CD4-positive, alpha-beta memory T cell (primary cell): ENCODE measurements at regions not wholly inside any gene's neighbourhood (a gene's known extent, or its start where the extent isn't known, plus 50 kb on each side); places are given as distances from the start of the nearest gene placed in this dataset.

Experiments
- CTCF ChIA-PET: fragments of 350-600 bp; sonication (Branson Sonifier 250); formaldehyde crosslinking; loops from one replicate; lab custom pipeline; 2021; ENCODE audit warnings: inconsistent platforms; ENCODE audit not compliant: partially characterized antibody; lab: Charles Lee
- POLR2A ChIA-PET: fragments of 350-600 bp; sonication (Branson Sonifier 250); formaldehyde crosslinking; loops from one replicate; lab custom pipeline; 2021; ENCODE audit not compliant: partially characterized antibody; lab: Charles Lee
- DNase-seq, 5 donors: peaks; one replicate each; pipeline versions ENCODE4 v3.0.0 to v3.0.0-alpha.2; 2020 to 2022; ENCODE audit warnings: mixed read lengths in 1 of 5
- H3K27ac ChIP-seq: one replicate; pipeline ENCODE4 v1.7.0; 2013; ENCODE audit warnings: low read depth, low read length
- H3K27me3 ChIP-seq: 2 replicates; pipeline ENCODE4 v1.7.0; 2013; ENCODE audit warnings: mild to moderate bottlenecking, low read length, moderate library complexity; ENCODE audit not compliant: insufficient read depth
- H3K36me3 ChIP-seq: 2 replicates; pipeline ENCODE4 v1.7.0; 2013; ENCODE audit warnings: mild to moderate bottlenecking, low read length, moderate library complexity; ENCODE audit not compliant: insufficient read depth
- H3K4me1 ChIP-seq: 2 replicates; pipeline ENCODE4 v1.7.0; 2013; ENCODE audit warnings: mild to moderate bottlenecking, low read length, moderate library complexity; ENCODE audit not compliant: insufficient read depth
- H3K4me3 ChIP-seq, 2 donors: one replicate each; pipeline ENCODE4 v1.7.0; 2013; ENCODE audit warnings: low read length in 2 of 2, mild to moderate bottlenecking in 1 of 2
- H3K9me3 ChIP-seq, 2 donors: one replicate each; pipeline ENCODE4 v1.7.0; 2013; ENCODE audit warnings: low read length in 2 of 2, control low read depth in 1 of 2; ENCODE audit not compliant: control insufficient read depth in 1 of 2
- H3K27ac Mint-ChIP-seq, 7 donors: one replicate each; pipeline ENCODE4 v1.8.0; 2020 to 2021; ENCODE audit warnings: mixed read lengths in 7 of 7, mild to moderate bottlenecking in 6 of 7, inconsistent platforms in 3 of 7, moderate library complexity in 3 of 7
- H3K27me3 Mint-ChIP-seq, 2 donors: one replicate each; pipeline ENCODE4 v1.8.0; 2020 to 2021; ENCODE audit warnings: mixed read lengths in 2 of 2
- H3K36me3 Mint-ChIP-seq, 2 donors: one replicate each; pipeline ENCODE4 v1.8.0; 2020 to 2021; ENCODE audit warnings: mixed read lengths in 2 of 2, inconsistent platforms in 1 of 2, mild to moderate bottlenecking in 1 of 2
- H3K4me1 Mint-ChIP-seq, 4 donors: one replicate each; pipeline ENCODE4 v1.8.0; 2020 to 2021; ENCODE audit warnings: mixed read lengths in 4 of 4, mild to moderate bottlenecking in 1 of 4
- H3K4me3 Mint-ChIP-seq, 8 donors: one replicate each; pipeline ENCODE4 v1.8.0; 2020 to 2021; ENCODE audit warnings: mixed read lengths in 8 of 8, mild to moderate bottlenecking in 7 of 8, moderate library complexity in 6 of 8, inconsistent platforms in 3 of 8
- H3K9me3 Mint-ChIP-seq, 8 donors: one replicate each; pipeline ENCODE4 v1.8.0; 2020 to 2021; ENCODE audit warnings: mixed read lengths in 8 of 8, mild to moderate bottlenecking in 5 of 8, inconsistent platforms in 3 of 8, moderate library complexity in 1 of 8
- intact Hi-C: fragments of 100-400 bp; cut with micrococcal nuclease; formaldehyde crosslinking; loops from one replicate; pipeline ENCODE4 v1.15.1; 2023

- CTCF ChIA-PET = no interaction called here
- POLR2A ChIA-PET = no interaction called here
- H3K4me3 Mint-ChIP-seq = no peak overlapping the region
- H3K9me3 Mint-ChIP-seq = no peaks in the 10 kb centered on the region
- H3K4me3 ChIP-seq = no peak overlapping the region
- no peaks in the 10 kb centered on the region for H3K9me3 ChIP-seq
- no peaks in the 10 kb centered on the region for H3K36me3 Mint-ChIP-seq
- intact Hi-C loops = no loop called here
- no peak overlapping the region for H3K27ac Mint-ChIP-seq
- no peaks in the 10 kb centered on the region for H3K27me3 Mint-ChIP-seq
- no peaks in the 10 kb centered on the region for H3K27me3 ChIP-seq
- no peaks in the 10 kb centered on the region for H3K4me1 ChIP-seq
- DNase-seq = no peak
- no peak overlapping the region for H3K27ac ChIP-seq
- H3K4me1 Mint-ChIP-seq = no peaks in the 10 kb centered on the region
- no peaks in the 10 kb centered on the region for H3K36me3 ChIP-seq
Measured at GRCh38 chr5:44868541-44868940, 59.8 kb downstream of the MRPS30 start.

DNA sequence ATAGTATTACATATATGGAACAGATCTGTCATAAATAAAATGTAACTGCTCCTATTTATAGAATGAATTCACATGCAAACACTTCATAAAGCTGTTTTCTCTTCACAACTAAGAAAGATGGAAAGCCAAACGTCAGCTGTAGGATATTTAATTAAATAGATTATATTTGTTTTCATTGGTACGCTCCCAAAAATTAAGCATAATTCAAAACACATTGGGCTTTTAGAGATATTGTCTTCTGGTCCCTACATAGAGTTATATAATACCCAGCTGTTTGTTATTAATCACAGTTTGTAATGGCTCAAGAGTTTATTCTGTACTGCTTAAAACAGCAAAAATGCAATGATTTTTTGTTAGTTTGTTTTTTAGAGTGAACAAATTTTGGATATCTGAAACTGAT, 61.2 kb downstream of the MRPS30 start:
- DNase-seq = no peak
- H3K4me1 ChIP-seq = no peaks in the 10 kb centered on the region
- no peaks in the 10 kb centered on the region for H3K4me1 Mint-ChIP-seq
- ChIA-PET POLR2A (no interaction called here), CTCF (interaction anchor here (1.3 kb wide), 1 partner anchor 10 kb away, joined by 3 read pairs; no protein-coding TSS in a partner anchor)
- no peak overlapping the region for H3K27ac ChIP-seq
- no peaks in the 10 kb centered on the region for H3K27me3 ChIP-seq
- no peak overlapping the region for H3K4me3 ChIP-seq
- H3K36me3 ChIP-seq = no peaks in the 10 kb centered on the region
- no peaks in the 10 kb centered on the region for H3K36me3 Mint-ChIP-seq
- no peaks in the 10 kb centered on the region for H3K9me3 Mint-ChIP-seq
- intact Hi-C loops = no loop called here
- no peaks in the 10 kb centered on the region for H3K27me3 Mint-ChIP-seq
- no peak overlapping the region for H3K4me3 Mint-ChIP-seq
- no peak overlapping the region for H3K27ac Mint-ChIP-seq
- no peaks in the 10 kb centered on the region for H3K9me3 ChIP-seq

GRCh38 chr5:44870430-44870829, 61.7 kb downstream of the MRPS30 start:
- Histone ChIP-seq H3K4me3 (no peak overlapping the region), H3K4me1 (no peaks in the 10 kb centered on the region), H3K27me3 (no peaks in the 10 kb centered on the region), H3K9me3 (no peaks in the 10 kb centered on the region), H3K27ac (no peak overlapping the region), H3K36me3 (no peaks in the 10 kb centered on the region)
- Mint-ChIP-seq H3K27me3 (no peaks in the 10 kb centered on the region), H3K9me3 (no peaks in the 10 kb centered on the region), H3K27ac (no peak overlapping the region), H3K4me3 (no peak overlapping the region), H3K36me3 (no peaks in the 10 kb centered on the region), H3K4me1 (peaks cover 0 to under 1% (median 0%) of the 10 kb centered on the region in 4 donors)
- ChIA-PET CTCF (interaction anchor here (1.3 kb wide), 1 partner anchor 10 kb away, joined by 3 read pairs; no protein-coding TSS in a partner anchor), POLR2A (no interaction called here)
- no peak for DNase-seq
- intact Hi-C loops = no loop called here

DNA sequence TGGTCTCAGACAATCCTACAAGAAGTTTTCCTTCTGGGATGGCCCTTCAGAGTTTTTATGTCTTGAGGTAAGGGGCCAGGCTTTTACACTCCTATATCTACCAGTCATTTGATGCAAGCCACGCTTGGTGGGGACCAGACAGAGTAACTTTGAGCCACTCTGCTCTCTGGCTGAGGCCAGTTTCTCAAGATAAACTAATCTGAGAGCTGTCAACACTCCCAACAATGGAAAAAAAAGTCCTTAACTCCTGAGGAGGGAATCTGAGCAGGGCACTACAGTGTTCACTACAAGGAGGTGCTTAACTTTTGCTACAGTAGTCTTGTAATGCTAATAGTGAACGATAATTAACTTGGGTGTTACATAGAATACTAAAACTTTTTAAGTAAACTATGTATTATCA, 62.7 kb downstream of the MRPS30 start:
- ChIA-PET CTCF (no interaction called here), POLR2A (no interaction called here)
- Mint-ChIP-seq H3K27me3 (no peaks in the 10 kb centered on the region), H3K9me3 (no peaks in the 10 kb centered on the region), H3K36me3 (no peaks in the 10 kb centered on the region), H3K4me1 (peaks cover 5 to 10% (median 8%) of the 10 kb centered on the region in 4 donors), H3K27ac (no peak overlapping the region), H3K4me3 (no peak overlapping the region)
- Histone ChIP-seq H3K27me3 (no peaks in the 10 kb centered on the region), H3K9me3 (no peaks in the 10 kb centered on the region), H3K36me3 (no peaks in the 10 kb centered on the region), H3K4me1 (no peaks in the 10 kb centered on the region), H3K4me3 (no peak overlapping the region), H3K27ac (no peak overlapping the region)
- intact Hi-C loops = no loop called here
- DNase-seq = no peak

DNA sequence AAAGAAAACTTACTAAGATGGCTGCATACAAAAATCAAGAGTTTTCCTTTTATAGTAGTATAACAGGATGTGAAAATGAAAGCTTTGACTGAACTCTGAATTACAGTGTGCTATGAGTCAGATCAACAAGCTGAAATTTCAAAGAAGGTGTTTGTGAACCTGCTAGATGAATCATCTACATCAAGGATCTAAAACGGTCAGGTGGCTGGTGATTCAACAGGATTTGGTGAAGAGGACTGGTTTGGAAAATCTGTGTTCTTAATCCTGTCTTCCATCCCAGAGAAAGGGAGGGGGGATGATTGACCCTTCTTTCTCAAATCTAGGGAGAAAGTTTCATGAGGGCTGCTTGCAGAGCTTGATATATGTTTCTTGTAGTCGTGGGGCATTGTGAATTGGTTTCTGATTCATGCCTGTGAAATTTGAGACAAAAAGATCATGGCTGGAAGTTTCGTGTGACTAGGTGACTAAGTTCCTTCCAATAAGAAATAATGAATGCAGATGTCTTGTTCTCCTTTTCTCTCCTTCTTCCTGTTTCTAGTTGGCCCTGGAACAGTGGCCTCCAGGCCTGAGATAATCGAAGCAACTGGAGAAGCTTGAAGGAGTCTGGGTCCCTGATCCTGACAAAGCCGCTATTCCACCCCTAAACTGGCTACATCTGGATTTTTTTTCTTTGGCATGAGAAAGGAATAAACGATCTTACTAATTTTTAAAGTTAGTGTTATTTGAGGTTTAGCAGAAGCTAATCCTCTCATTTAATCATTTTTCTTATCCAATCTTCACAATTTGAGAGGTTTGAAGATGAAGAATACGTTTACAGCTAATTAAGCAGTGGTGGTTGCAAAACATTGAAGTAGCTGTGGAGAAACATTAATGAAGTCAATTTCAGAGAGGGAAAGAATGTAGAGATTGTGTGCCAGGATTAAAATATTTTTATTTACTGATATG, 67.2 kb downstream of the MRPS30 start:
- Histone ChIP-seq H3K9me3 (no peaks in the 10 kb centered on the region), H3K27ac (no peak overlapping the region), H3K4me3 (no peak overlapping the region), H3K27me3 (no peaks in the 10 kb centered on the region), H3K4me1 (no peaks in the 10 kb centered on the region), H3K36me3 (no peaks in the 10 kb centered on the region)
- Mint-ChIP-seq H3K4me1 (peaks cover 5 to 10% (median 8%) of the 10 kb centered on the region in 4 donors), H3K36me3 (no peaks in the 10 kb centered on the region), H3K27me3 (no peaks in the 10 kb centered on the region), H3K4me3 (peak overlapping the region in 3 of 8 donors; percentile 34 to 57 (median 54)), H3K27ac (peak overlapping the region in 6 of 7 donors; percentile 16 to 86 (median 49)), H3K9me3 (peaks cover 0 to 2% (median 0%) of the 10 kb centered on the region in 8 donors)
- ChIA-PET POLR2A (no interaction called here), CTCF (no interaction called here)
- intact Hi-C loops = no loop called here
- peak in 3 of 5 donors; percentile 2 to 46 (median 6) for DNase-seq

GRCh38 chr5:44881266-44881665, 72.5 kb downstream of the MRPS30 start:
- H3K27ac Mint-ChIP-seq = no peak overlapping the region
- no peaks in the 10 kb centered on the region for H3K36me3 ChIP-seq

DNA sequence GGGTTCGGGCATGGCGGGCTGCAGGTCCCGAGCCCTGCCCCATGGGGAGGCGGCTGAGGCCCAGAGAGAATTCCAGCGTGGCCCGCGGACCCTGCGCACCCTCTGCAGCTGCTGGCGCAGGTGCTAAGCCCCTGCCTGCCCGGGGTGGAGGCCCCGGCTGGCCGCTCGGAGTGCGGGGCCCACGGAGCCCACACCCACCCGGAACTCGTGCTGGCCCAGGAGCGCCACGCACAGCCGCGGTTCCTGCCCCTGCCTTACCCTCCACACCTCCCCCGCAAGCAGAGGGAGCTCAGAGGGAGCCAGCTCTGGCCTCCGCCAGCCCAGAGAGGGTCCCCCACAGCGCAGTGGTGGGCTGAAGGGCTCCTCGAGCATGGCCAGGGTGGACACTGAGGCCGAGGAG, 75.3 kb downstream of the MRPS30 start:
- POLR2A ChIA-PET = no interaction called here
- peaks cover 0 to 4% (median 0%) of the 10 kb centered on the region in 8 donors for H3K9me3 Mint-ChIP-seq
- no peaks in the 10 kb centered on the region for H3K36me3 Mint-ChIP-seq
- DNase-seq = peak in 1 of 5 donors; percentile 25
- H3K4me3 ChIP-seq = no peak overlapping the region
- H3K27me3 ChIP-seq = no peaks in the 10 kb centered on the region
- no peaks in the 10 kb centered on the region for H3K9me3 ChIP-seq
- H3K36me3 ChIP-seq = no peaks in the 10 kb centered on the region
- H3K27me3 Mint-ChIP-seq = no peaks in the 10 kb centered on the region
- H3K4me1 Mint-ChIP-seq = no peaks in the 10 kb centered on the region
- H3K4me1 ChIP-seq = no peaks in the 10 kb centered on the region
- no peak overlapping the region for H3K27ac Mint-ChIP-seq
- no peak overlapping the region for H3K4me3 Mint-ChIP-seq
- intact Hi-C loops = no loop called here
- CTCF ChIA-PET = no interaction called here
- H3K27ac ChIP-seq = no peak overlapping the region

More at GRCh38 chr5:44881266-44881665, 72.5 kb downstream of the MRPS30 start:
- Mint-ChIP-seq H3K27me3 (no peaks in the 10 kb centered on the region), H3K4me3 (no peak overlapping the region), H3K9me3 (peaks cover 0 to 4% (median 0%) of the 10 kb centered on the region in 8 donors), H3K4me1 (peaks cover 0 to 2% (median under 1%) of the 10 kb centered on the region in 4 donors), H3K36me3 (no peaks in the 10 kb centered on the region)
- POLR2A ChIA-PET = no interaction called here
- CTCF ChIA-PET = no interaction called here
- Histone ChIP-seq H3K27me3 (no peaks in the 10 kb centered on the region), H3K27ac (no peak overlapping the region), H3K4me1 (no peaks in the 10 kb centered on the region), H3K9me3 (no peaks in the 10 kb centered on the region), H3K4me3 (no peak overlapping the region)
- no peak for DNase-seq
- intact Hi-C loops = no loop called here
